Ascending aorta (tissue), 2 donors: ENCODE measurements at regions not wholly inside any gene's neighbourhood (a gene's known extent, or its start where the extent isn't known, plus 50 kb on each side); places are given as distances from the start of the nearest gene placed in this dataset.
A peak's percentile ranks its signal among the peaks of the same experiment; 100 is the strongest.

Experiments
- DNase-seq, 2 donors: peaks; one replicate each; pipeline ENCODE4 v3.0.0-alpha.2; 2019; ENCODE audit warnings: low spot score in 2 of 2
- H3K27ac ChIP-seq, 2 donors: fragments of 200-600 bp; sonication (generic); one replicate each; pipeline ENCODE4 v1.5.1; 2016 to 2017; ENCODE audit warnings: mild to moderate bottlenecking in 1 of 2
- H3K27me3 ChIP-seq: fragments of 200-600 bp; sonication (generic); one replicate; pipeline ENCODE4 v1.5.1; 2017
- H3K36me3 ChIP-seq, 2 donors: fragments of 200-600 bp; sonication (generic); one replicate each; pipeline ENCODE4 v1.5.1; 2016
- H3K4me1 ChIP-seq, 2 donors: fragments of 200-600 bp; sonication (generic); one replicate each; pipeline ENCODE4 v1.5.1; 2016 to 2017; ENCODE audit warnings: mild to moderate bottlenecking in 1 of 2
- H3K4me3 ChIP-seq, 2 donors: fragments of 200-600 bp; sonication (generic); one replicate each; pipeline ENCODE4 v1.5.1; 2016 to 2017; ENCODE audit warnings: mild to moderate bottlenecking in 1 of 2
- H3K9me3 ChIP-seq, 2 donors: fragments of 200-600 bp; sonication (generic); one replicate each; pipeline ENCODE4 v1.5.1; 2016
- CTCF ChIP-seq, 3 experiments: fragments of 200-600 bp in 2 of 3; fragments of 450-650 bp in 1 of 3; sonication (generic) in 2 of 3; IDR thresholded peaks; one replicate each; pipeline ENCODE4 v1.5.1; 2016 to 2019; ENCODE audit warnings: antibody characterized with exemption in 3 of 3, mild to moderate bottlenecking in 1 of 3, moderate library complexity in 1 of 3
- intact Hi-C: fragments of 100-400 bp; cut with DNase I; formaldehyde crosslinking; loops from one replicate; pipeline ENCODE4 v1.15.1; 2023

- peaks cover 6 to 32% of the 10 kb centered on the region in 2 donors for H3K4me1 ChIP-seq
- TF ChIP-seq CTCF (IDR thresholded peaks at IDR 0.05) = no peak
Measured at GRCh38 chr13:40235160-40235796, 431.2 kb downstream of the FOXO1 start.

DNA sequence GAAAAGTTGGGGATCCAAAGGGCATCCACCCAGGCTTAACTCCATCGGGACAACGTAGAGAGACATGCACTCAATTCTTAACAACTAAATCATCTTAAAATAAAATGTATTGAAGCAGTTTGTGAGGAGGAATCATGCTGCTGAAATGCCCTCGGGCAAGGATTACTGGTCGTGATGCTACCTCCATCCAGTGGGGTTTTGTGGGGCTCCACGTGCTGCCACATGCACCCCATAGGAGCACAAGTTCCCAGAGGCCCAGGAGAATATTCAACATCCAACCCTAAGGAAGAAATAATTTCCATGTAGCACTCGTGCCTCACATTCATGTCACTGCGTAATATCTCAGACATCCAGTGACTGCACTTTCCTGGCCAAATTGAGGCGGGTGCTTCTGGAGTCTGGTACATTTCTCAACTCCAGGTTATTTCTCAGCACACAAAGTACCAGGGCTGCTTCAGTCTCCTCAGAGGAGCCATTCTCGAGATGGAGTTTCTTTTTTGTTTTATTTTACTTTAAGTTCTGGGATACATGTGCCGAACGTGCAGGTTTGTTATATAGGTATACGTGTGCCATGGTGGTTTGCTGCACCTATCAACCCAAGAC is 429.8 kb downstream of the FOXO1 start:
- TF ChIP-seq CTCF (IDR thresholded peaks at IDR 0.05) = no peak
- peak overlapping the region; percentile 95 to 98 for H3K27ac ChIP-seq
- H3K36me3 ChIP-seq = no peaks in the 10 kb centered on the region
- H3K9me3 ChIP-seq = no peaks in the 10 kb centered on the region
- intact Hi-C loops = loop anchor here (1.0 to 5.0 kb wide), 6 partner anchors 36 to 428 kb away; no protein-coding TSS in a partner anchor
- no peaks in the 10 kb centered on the region for H3K27me3 ChIP-seq
- H3K4me3 ChIP-seq = peak overlapping the region in 1 of 2 donors; percentile 13
- DNase-seq = peak; percentile 67 to 94
- H3K4me1 ChIP-seq = peaks cover 6 to 25% of the 10 kb centered on the region in 2 donors

More at GRCh38 chr13:40235160-40235796, 431.2 kb downstream of the FOXO1 start:
- no peak overlapping the region for H3K4me3 ChIP-seq
- intact Hi-C loops = loop anchor here (5.0 kb wide), 2 partner anchors 167 to 237 kb away; no protein-coding TSS in a partner anchor
- H3K27ac ChIP-seq = peak overlapping the region; percentile 95 to 98
- no peaks in the 10 kb centered on the region for H3K9me3 ChIP-seq
- H3K36me3 ChIP-seq = no peaks in the 10 kb centered on the region
- DNase-seq = no peak
- no peaks in the 10 kb centered on the region for H3K27me3 ChIP-seq

- no peak for DNase-seq
- Histone ChIP-seq H3K4me3 (no peak overlapping the region), H3K36me3 (no peaks in the 10 kb centered on the region), H3K27me3 (no peaks in the 10 kb centered on the region), H3K4me1 (peaks cover 6 to 25% of the 10 kb centered on the region in 2 donors), H3K9me3 (no peaks in the 10 kb centered on the region), H3K27ac (peak overlapping the region; percentile 95 to 98)
- TF ChIP-seq CTCF (IDR thresholded peaks at IDR 0.05) = no peak
- intact Hi-C loops = loop anchor here (5.0 kb wide), 2 partner anchors 164 to 234 kb away; no protein-coding TSS in a partner anchor
Measured at GRCh38 chr13:40238761-40239160, 427.7 kb downstream of the FOXO1 start.

DNA sequence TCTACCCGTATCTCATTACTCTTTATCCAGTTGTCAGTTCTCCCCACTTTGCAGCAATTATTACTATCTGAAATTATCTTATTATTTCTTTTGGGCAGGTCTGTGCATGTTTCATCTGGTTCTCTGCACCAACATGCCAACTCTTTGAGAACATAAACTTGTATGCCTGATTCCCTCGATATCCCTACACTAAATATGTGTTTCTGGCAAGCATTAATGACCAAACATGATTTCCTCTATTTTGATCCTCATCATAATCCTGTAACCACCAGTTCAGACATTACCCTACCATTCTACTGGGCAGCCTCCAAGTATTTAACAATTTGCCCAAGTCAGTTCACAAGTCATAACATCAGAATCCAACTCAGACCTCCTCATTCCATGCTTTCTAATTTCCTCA is 426.1 kb downstream of the FOXO1 start:
- TF ChIP-seq CTCF (IDR thresholded peaks at IDR 0.05) = no peak
- DNase-seq = no peak
- H3K9me3 ChIP-seq = no peaks in the 10 kb centered on the region
- H3K27me3 ChIP-seq = no peaks in the 10 kb centered on the region
- H3K4me3 ChIP-seq = no peak overlapping the region
- H3K27ac ChIP-seq = no peak overlapping the region
- peaks cover 6 to 16% of the 10 kb centered on the region in 2 donors for H3K4me1 ChIP-seq
- H3K36me3 ChIP-seq = no peaks in the 10 kb centered on the region
- intact Hi-C loops = no loop called here

- Histone ChIP-seq H3K27ac (no peak overlapping the region), H3K4me3 (no peak overlapping the region), H3K9me3 (no peaks in the 10 kb centered on the region), H3K4me1 (peaks cover 3 to 14% of the 10 kb centered on the region in 2 donors), H3K27me3 (no peaks in the 10 kb centered on the region), H3K36me3 (no peaks in the 10 kb centered on the region)
- TF ChIP-seq CTCF (IDR thresholded peaks at IDR 0.05) = no peak
- intact Hi-C loops = no loop called here
- DNase-seq = no peak
Measured at GRCh38 chr13:40241125-40241798, 425.2 kb downstream of the FOXO1 start.
